ENCODE measurements at regions not wholly inside any gene's neighbourhood (a gene's known extent, or its start where the extent isn't known, plus 50 kb on each side); places are given as distances from the start of the nearest gene placed in this dataset.

DNA sequence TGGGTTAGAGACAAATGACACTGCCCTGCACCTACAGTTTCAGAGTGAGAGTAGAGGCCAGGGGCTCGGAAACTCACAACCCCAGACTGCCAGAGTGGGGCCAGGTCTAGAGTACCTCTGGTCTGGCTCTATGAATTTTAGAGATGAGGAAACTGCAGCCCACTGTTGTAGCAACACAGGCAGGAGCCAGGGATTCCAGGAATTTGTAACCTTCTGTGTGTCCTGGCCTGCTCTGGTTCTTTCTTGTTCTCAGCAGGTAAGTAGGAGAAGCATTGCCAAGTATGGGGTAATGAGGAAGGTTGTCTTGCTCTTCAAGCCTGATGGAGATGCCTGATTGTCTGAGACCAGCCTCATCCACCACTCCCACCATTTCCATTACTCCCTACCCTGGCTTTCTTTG, 221.8 kb downstream of the UACA start:
- TF ChIP-seq POLR2A (IDR thresholded peaks at IDR 0.05; ENCODE audit: low read depth, low read length), result no peak
- TF ChIP-seq NFE2L2 (IDR thresholded peaks at IDR 0.05; ENCODE audit: low read depth, low read length), result no peak
- TF ChIP-seq SMC3 (IDR thresholded peaks at IDR 0.05; ENCODE audit: low read depth, low read length), result no peak
- TF ChIP-seq CEBPB (IDR thresholded peaks at IDR 0.05; ENCODE audit: low read depth, low read length), result no peak
- TF ChIP-seq, protein P1, sequence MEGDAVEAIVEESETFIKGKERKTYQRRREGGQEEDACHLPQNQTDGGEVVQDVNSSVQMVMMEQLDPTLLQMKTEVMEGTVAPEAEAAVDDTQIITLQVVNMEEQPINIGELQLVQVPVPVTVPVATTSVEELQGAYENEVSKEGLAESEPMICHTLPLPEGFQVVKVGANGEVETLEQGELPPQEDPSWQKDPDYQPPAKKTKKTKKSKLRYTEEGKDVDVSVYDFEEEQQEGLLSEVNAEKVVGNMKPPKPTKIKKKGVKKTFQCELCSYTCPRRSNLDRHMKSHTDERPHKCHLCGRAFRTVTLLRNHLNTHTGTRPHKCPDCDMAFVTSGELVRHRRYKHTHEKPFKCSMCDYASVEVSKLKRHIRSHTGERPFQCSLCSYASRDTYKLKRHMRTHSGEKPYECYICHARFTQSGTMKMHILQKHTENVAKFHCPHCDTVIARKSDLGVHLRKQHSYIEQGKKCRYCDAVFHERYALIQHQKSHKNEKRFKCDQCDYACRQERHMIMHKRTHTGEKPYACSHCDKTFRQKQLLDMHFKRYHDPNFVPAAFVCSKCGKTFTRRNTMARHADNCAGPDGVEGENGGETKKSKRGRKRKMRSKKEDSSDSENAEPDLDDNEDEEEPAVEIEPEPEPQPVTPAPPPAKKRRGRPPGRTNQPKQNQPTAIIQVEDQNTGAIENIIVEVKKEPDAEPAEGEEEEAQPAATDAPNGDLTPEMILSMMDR (conservative IDR thresholded peaks at IDR 0.05; ENCODE audit: low read depth, low read length), result no peak
- TF ChIP-seq RCOR1 (IDR thresholded peaks at IDR 0.05; ENCODE audit: insufficient replicate concordance, low read length), result no peak
- TF ChIP-seq, protein P2, sequence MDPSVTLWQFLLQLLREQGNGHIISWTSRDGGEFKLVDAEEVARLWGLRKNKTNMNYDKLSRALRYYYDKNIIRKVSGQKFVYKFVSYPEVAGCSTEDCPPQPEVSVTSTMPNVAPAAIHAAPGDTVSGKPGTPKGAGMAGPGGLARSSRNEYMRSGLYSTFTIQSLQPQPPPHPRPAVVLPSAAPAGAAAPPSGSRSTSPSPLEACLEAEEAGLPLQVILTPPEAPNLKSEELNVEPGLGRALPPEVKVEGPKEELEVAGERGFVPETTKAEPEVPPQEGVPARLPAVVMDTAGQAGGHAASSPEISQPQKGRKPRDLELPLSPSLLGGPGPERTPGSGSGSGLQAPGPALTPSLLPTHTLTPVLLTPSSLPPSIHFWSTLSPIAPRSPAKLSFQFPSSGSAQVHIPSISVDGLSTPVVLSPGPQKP (IDR thresholded peaks at IDR 0.05; ENCODE audit: borderline replicate concordance, low read depth, low read length), result no peak
- TF ChIP-seq MAFK (IDR thresholded peaks at IDR 0.05; ENCODE audit: low read depth, low read length), result no peak
- no peak for TF ChIP-seq CHD1 (IDR thresholded peaks at IDR 0.05; ENCODE audit: low read depth, low read length)
- no peak for TF ChIP-seq MAZ (IDR thresholded peaks at IDR 0.05; ENCODE audit: borderline replicate concordance, low read depth, low read length)
- TF ChIP-seq MXI1 (IDR thresholded peaks at IDR 0.05; ENCODE audit: borderline replicate concordance, low read depth, low read length), result no peak
- no peak for TF ChIP-seq RAD21 (IDR thresholded peaks at IDR 0.05; ENCODE audit: low read length)
- TF ChIP-seq, protein P3, sequence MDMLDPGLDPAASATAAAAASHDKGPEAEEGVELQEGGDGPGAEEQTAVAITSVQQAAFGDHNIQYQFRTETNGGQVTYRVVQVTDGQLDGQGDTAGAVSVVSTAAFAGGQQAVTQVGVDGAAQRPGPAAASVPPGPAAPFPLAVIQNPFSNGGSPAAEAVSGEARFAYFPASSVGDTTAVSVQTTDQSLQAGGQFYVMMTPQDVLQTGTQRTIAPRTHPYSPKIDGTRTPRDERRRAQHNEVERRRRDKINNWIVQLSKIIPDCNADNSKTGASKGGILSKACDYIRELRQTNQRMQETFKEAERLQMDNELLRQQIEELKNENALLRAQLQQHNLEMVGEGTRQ (IDR thresholded peaks at IDR 0.05; ENCODE audit: low read depth, low read length), result no peak
- no peak for DNase-seq
- BruUV-seq (replicated peaks), result no TSS peak
- Histone ChIP-seq H2AFZ (replicated peaks; ENCODE audit: low read length, poor library complexity) (no peak overlapping the region), H3K9me1 (ENCODE audit: insufficient read depth, low read length) (no peaks in the 10 kb centered on the region), H3K27ac (ENCODE audit: insufficient read depth, low read length) (no peak overlapping the region), H3K18ac (ENCODE audit: low read depth, low read length) (no peak overlapping the region), H3K9ac (ENCODE audit: low read depth, low read length) (no peak overlapping the region), H3K27me3 (ENCODE audit: control insufficient read depth, insufficient read depth, low read length) (peaks cover 65% of the 10 kb centered on the region), H4K8ac (ENCODE audit: low read depth in 2 of 2, low read length in 2 of 2) (no peak overlapping the region), H3K23ac (ENCODE audit: low read depth, low read length) (no peak overlapping the region), H2BK15ac (ENCODE audit: low read depth, low read length) (no peak overlapping the region), H2AK5ac (ENCODE audit: low read depth, low read length) (no peak overlapping the region), H4K91ac (ENCODE audit: insufficient read depth, low read depth, low read length) (no peak overlapping the region), H3K4me1 (ENCODE audit: control insufficient read depth, insufficient read depth, low read length) (no peaks in the 10 kb centered on the region), H3K79me1 (ENCODE audit: low read depth in 1 of 2, low read length in 2 of 2) (no peaks in the 10 kb centered on the region), H2BK5ac (ENCODE audit: low read depth, low read length, poor library complexity, severe bottlenecking) (no peak overlapping the region), H2BK20ac (ENCODE audit: low read depth, low read length) (no peak overlapping the region), H3K4me3 (ENCODE audit: insufficient read depth, low read depth, low read length) (no peak overlapping the region), H3K9me3 (ENCODE audit: control insufficient read depth, insufficient read depth, low read length) (no peaks in the 10 kb centered on the region), H3K56ac (ENCODE audit: extremely low read depth, insufficient read depth, low read length) (no peak overlapping the region), H2BK120ac (ENCODE audit: low read depth, low read length) (no peak overlapping the region), H3K4me2 (ENCODE audit: low read depth, low read length) (no peak overlapping the region), H3K4ac (ENCODE audit: low read depth, low read length) (no peak overlapping the region), H3K14ac (replicated peaks; ENCODE audit: low read depth, low read length) (no peak overlapping the region), H4K20me1 (ENCODE audit: insufficient read depth, low read length) (no peaks in the 10 kb centered on the region), H4K5ac (ENCODE audit: low read depth, low read length) (no peak overlapping the region), H3K36me3 (ENCODE audit: control insufficient read depth, insufficient read depth, low read length) (no peaks in the 10 kb centered on the region), H2AK9ac (replicated peaks; ENCODE audit: low read depth, low read length, poor library complexity) (no peak overlapping the region)
- dilution Hi-C loops (cut with HindIII; ENCODE audit: low sequenced_read_pairs, unreplicated experiment) (no loop called here), intact Hi-C loops (cut with micrococcal nuclease) (no loop called here), in situ Hi-C loops (cut with MboI; ENCODE audit: low sequenced_read_pairs) (no loop called here)
- POLR2A ChIA-PET (ENCODE audit: unreplicated experiment), result no interaction called here
- no peak for ATAC-seq (ENCODE audit: low read depth)
- no CpG with 5 or more reads among the region's 1 CpG for WGBS, 2 experiments (ENCODE audit: extremely low coverage in 2 of 2, insufficient read length in 1 of 2)
- CTCF ChIA-PET, result no interaction called here
